22Rv1 (cell line): ENCODE measurements at regions not wholly inside any gene's neighbourhood (a gene's known extent, or its start where the extent isn't known, plus 50 kb on each side); places are given as distances from the start of the nearest gene placed in this dataset.

Experiments used
- CTCF ChIP-seq: fragments of 450-650 bp; IDR thresholded peaks from 2 replicates; pipeline ENCODE4 v1.5.1; 2017; ENCODE audit warnings: mild to moderate bottlenecking
- ZFX ChIP-seq: fragments of 450-650 bp; IDR thresholded peaks from 2 replicates; pipeline ENCODE4 v1.6.1; 2017; ENCODE audit warnings: antibody characterized with exemption, borderline replicate concordance

DNA sequence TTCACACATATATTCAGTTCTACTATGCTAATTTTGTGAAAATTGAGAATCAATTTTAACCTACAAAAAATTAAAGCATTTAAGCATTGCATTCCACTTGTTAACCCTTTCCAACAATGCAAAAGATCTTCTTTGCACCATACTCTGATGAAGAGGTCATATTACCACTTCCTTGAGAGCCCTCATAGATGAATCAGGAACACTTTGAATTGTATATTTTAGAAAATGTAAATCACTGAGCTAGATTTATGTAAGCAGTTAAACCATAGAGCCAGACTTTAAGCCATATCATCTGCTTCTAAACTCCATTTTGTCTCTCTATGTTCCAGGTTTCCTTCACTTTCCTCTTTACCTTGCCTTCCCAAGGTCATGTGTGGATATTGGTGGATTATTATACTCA is 56.5 kb upstream of the CDH18 start:
- TF ChIP-seq CTCF (no peak), ZFX (no peak)
